DMS153 treated with DMSO at 0.1 percent for 48 hours (cell line): ENCODE measurements at regions not wholly inside any gene's neighbourhood (a gene's known extent, or its start where the extent isn't known, plus 50 kb on each side); places are given as distances from the start of the nearest gene placed in this dataset.
"Not testable (repeated sequence)": the region's sequence is repeated elsewhere in the genome, so short reads cannot be mapped to it uniquely, and the experiment has no call there.

Experiments used
- DNase-seq: peaks from one replicate; lab custom pipeline; 2025; ENCODE audit not compliant: unreplicated experiment; lab: John Stamatoyannopoulos, UW

DNA sequence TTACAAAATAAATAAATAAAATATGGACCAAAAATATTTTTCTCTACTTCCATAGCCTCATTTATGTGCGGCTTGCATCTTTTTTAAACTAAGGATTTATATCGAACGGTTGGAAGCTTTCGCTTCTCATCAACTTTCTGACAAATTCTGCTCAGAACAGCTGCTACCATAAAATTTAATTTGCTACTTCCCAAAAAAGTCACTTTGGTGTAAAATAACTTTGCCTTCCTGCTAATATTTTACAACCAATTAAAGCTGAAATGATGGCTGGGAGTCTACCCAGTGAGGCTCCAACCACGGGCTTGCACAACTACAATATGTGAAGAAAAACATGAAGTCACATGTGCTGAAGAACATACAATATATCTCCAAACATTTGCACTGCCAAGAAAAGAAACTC, 253.1 kb upstream of the NEBL start:
- DNase-seq = no peak

DNA sequence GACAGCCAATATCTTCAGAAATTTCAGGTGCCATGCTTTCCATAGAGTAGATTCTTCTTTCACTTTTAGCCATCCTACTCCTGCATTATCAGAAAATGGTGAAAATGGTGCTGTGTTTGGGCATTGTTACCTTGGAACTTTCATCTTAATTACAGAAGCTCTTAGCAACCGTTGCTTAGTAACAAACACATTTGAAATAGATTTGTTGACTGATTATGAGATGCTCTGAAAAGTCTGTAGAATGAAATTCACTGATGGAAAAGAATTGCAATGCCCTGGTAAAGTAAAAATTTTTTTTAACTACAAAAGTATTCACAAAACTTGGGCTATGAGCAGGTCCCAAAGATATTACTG, 249.3 kb upstream of the NEBL start:
- DNase-seq = no peak

DNA sequence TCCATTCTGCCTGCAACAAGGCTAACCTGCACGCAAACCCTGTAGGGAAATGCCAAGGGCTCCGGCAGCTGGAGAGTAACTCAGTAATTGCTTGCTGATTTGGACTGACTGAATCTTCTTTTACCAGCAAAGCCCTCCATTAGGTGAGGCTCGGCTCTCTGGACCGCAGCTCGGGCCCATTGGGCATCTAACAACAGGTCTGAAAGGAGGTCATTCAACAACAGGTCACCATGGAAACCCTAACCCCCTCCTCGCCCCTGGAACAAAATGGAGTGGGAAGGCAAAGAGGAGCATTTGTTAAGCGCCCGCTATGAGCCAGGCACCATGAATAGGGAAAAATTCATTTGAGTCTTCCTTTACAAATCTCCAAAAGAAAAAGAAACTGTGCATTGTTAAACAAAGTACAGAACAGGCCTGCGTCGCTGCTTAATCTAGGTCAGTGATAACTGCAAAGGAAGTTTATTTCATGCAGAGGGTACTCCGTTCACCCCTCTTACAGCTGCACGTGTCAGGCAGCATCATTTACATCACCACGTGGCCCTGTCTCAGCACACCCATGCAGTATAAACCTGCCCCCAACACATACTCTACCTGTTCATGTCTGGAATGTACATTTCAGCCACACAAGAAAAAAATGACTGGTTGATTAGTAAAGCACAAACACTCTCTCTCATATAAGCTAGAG, 248.8 kb upstream of the NEBL start:
- DNase-seq = no peak

DNA sequence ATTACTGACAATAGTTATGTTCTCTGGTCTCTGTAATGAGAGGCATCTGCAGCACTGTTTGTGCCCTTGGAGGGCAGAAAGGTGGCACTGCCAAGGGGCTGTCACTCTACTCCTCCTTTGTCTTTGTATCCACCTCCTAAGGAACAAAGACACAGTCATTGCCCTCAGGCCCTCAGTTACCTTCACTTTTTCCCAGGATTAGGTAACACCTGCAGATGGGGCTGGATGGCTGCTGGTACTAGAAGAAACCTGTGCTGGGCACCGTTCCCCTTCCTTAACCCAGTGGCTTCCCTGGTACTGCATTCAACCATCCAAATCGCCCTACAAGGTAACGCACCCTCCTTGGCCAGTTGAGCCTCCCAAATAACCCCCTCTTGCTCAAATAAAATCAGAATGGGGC, 246.9 kb upstream of the NEBL start:
- no peak for DNase-seq

DNA sequence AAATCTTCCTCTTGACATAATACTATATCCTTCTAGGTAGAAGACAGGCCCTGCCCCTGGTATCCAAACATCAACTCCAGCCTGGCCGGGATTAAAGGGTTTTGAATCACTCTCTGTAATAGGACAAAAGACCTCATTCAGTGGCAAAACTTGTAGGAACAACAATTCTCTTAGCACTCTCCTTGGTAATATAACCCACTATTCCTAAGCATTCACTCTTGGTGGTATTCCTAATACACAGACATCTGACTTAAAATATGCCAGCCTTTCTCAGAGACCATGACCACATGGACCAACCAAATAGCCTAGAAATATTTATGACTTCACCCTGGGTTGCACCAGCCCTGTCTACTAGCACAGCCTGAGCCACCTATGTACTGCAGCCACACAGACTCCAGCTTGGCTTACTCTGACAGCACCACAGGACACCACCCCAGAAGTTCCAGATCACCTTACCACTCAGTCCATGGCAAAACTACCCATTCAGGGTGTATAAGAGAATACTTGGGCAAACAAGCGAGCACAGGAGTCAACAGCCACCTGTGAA, 244.9 kb upstream of the NEBL start:
- no peak for DNase-seq

DNA sequence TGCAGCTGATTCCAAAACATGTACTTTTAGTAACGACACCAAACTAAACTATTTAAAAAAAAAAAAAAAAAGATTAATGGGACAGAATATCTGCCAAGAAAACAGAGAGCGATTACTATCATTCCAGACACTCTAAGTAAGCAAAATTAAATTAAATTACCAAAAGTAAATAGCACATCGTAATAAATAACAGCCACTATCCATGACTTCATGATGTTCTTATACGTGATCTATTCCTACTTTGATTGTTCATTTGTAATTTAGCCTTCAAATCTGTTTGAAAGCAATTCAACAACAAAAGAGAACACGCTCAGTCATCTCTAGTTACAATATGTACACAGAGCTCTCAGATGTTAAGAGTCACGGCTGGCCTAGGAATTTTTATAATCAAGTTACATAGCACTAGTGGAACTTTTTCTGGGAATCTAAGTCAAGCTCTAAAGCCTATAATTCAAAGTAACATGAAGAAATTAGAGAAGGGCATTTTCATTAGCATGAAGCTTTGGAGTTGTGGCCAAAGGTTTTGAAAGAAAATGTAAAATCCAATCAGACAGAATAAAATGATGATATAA, 241.7 kb upstream of the NEBL start:
- no peak for DNase-seq

DNA sequence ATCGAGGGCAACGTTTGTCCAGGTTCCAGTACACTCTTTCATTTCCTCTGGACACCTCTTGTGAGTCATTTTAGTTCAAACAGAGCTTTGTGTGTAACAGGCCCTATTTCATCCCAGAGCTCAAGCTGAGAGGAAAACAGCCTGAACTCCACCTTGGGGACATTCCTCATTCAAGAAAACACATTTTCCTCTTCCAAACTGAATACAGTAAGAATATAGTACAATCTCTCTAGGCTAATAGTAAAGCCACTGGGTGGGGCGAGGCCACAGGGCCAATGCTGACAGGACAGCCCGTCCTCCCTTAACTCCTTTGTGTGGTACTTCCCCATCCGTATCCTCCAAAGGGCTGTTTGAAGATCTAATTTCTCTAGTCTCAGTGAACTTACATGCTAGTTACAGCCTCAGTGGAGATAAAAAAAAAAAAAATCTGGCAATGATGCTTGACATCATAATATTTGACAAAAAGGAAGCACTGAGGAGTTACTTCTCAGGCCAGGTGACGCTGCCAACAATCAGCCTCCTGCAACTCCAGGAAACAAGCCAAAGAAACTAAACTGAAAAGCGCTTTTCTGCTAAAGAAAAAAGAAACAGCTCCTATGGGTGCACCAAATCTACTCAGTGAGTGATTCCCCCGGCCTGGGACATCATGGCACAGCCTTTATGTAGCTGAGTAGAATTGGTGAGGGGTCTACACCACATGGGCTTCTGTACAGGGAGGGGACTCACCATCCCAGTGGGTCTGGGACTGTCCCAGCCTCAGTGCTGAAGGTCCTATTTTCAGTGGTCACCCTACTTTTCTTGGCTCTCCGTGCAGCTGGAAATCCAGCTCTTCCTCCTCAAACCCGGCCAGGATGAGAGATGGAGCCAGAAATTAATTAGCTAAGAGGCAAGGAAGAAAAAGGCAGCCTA, 238.2 kb upstream of the NEBL start:
- no peak for DNase-seq

DNA sequence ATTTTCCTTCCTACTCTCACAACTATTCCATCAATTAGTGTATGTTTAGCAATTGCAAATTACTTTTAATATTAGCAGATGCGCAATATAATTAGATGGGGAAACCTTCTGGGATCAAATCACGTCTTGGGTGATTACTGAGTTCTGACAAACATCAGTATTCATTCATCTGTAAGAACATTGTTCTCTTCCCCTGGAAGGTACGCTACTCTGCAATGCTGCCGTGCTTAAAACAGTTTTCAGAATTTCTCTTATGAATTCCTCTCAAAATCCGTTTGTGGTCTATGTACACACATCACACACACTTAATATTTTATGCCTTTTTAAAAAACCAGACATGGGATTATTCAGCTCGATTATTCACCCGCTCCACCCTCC, 237.5 kb upstream of the NEBL start:
- no peak for DNase-seq

DNA sequence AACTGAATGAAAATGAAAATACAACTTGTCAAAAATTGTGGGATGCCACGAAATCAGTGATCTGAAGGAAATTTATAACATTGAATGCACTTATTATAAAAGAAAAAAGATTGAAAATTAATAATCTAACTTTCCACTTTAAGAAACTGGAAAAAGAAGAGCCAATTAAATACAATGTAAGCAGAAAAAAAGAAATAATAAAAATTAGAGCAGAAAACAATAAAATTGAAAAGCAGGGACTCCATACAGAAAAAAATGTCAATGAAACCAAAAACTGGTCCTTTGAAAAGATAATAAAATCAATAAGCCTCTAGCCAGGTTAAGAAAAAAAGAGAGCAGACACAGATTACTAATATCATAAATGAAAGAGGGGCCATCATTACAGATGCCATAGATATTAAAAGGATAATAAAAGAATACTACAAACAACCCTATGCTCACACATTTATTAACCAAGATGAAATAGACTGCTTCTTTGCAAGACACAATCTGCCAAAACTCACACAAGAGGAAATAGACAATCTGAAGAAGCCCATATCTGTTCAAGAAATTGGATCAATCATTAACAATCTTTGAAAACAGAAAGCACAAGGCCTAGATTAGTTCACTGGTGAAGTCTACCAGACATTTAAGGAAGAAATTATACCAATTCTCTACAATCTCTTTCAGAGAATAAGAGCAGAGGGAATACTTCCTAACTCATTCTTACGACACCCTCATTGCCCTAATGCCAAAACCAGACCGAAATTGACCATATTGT, 233.8 kb upstream of the NEBL start:
- no peak for DNase-seq

DNA sequence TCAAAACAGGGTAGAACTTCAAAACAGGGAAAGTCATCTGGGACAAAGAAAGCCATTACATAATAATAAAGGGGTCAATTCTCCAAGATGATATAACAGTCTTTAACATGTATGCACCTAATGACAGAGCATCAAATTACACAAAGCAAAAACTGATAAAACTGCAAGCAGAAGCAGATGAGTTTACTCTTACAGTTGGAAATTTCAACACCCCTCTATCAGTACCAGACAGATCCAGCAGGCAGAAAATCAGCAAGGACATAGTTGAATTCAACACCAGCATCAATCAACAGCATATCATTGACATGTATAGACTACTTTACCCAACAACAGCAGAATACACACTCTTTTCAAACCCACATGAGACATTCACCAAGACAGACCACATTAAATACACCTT, 233.0 kb upstream of the NEBL start:
- DNase-seq = no peak

DNA sequence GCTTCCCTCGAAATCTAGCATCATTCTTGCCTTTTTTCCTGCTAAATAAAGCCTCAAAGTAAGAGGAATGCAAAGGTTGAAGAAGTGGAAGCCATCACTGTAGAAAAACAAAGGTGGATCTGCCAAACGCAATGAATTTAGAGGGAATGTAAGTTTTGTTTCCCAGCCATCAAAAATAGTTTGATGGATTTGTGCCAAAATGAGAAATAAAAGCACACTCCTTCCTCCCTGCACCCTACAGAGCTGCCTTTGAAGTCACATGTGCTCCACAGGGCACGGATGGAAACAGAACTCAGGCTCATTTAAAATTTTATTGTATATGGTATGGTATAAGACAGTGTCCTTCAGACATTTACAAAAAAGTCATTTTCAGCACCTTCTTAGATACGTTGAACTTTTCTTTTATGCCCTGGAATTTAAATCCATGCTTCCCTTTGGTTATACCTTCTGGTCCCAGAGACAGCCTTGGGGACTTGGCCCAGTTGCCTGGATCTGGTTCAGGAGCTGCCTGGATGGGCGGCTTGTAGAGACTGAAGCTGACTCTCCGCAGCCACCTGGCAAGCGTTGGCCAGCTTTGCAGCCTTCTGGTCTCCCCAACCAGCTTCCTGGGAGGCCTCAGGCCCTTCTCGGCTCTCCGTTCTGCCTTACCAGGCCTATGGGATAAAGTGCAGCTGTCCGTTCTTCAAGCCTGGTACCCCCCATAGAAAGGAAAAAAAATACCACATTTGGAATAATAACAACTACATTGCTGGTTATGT, 228.5 kb upstream of the NEBL start:
- no peak for DNase-seq

DNA sequence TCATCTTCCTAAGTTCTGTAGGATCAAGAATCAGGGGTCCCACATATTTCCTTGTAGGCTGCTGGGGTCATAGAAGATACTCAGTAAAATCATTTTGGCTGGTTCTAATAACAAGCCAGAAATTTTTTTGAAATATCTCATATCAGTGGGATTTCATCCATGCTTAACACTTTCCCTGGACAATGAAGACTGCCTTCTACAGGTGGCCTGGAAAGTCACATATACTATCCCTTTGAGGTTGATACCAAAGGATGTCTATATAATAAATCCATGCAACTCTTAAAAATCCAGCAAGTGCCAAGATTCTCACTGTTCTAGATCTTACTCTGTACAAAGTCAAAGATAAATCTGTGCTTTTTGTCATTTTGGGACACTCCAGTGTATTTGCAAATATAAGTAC, 225.8 kb upstream of the NEBL start:
- DNase-seq = no peak

DNA sequence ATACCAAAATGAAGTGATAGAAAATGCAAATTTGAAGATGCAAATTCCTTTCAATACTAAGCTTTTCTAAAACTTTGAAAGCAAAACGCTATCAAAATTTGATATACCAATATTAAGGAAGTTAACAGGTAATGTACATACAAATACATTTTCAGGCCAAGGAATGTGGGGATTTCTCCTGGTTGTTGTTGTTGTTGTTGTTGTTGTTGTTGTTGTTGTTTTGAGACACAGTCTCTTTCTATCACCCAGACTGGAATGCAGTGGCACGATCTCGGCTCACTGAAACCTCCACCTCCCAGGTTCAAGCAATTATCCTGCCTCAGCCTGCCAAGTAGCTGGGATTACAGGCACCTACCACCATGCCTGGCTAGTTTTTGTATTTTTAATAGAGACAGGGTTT, 224.7 kb upstream of the NEBL start:
- not testable (repeated sequence) for DNase-seq

DNA sequence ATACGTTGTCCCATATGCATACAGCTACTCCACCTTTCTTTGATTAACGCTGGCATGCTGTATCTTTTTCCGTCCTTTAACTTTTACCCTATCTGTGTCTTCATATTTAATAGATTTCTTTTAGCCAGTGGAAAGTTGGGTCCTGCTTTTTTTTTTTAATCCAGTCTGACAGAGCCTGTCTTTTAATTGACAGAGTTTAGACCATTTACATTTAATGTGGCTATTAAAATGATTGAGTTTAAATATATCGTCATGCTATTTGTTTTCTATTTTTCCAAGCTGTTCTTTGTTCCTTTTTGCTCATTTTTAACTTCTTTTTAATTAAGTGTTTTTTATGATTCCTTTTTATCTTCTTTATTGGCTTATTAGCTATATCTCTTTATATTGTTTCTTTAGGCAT, 217.6 kb upstream of the NEBL start:
- DNase-seq = no peak

DNA sequence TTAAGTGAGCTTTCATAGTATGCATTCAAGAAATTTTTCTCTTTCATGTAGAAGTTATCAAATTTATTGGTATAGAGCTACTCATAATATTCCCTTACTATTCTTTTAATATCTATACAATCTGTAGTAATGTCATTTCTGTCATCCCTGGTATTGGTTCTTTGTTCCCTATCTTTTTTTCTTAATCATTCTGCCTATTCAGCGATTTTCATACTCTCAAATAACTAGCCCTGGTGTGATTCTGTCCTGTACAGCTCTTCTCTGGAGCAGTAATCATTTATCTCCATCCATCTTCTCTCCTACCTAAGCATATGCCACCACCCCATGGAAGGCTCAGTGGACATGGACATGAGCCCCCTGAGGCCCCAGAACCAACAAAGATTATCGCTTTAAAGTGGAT, 213.2 kb upstream of the NEBL start:
- no peak for DNase-seq

DNA sequence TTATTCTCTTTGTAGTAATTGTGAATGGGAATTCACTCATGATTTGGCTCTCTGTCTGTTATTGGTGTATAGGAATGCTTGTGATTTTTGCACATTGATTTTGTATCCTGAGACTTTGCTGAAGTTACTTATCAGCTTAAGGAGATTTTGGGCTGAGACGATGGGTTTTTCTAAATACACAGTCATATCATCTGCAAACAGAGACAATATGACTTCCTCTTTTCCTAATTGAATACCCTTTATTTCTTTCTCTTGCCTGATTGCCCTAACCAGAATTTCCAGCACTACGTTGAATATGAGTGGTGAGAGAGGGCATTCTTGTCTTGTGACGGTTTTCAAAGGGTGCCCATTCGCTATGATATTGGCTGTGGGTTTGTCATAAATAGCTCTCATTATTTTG, 209.8 kb upstream of the NEBL start:
- DNase-seq = not testable (repeated sequence)

DNA sequence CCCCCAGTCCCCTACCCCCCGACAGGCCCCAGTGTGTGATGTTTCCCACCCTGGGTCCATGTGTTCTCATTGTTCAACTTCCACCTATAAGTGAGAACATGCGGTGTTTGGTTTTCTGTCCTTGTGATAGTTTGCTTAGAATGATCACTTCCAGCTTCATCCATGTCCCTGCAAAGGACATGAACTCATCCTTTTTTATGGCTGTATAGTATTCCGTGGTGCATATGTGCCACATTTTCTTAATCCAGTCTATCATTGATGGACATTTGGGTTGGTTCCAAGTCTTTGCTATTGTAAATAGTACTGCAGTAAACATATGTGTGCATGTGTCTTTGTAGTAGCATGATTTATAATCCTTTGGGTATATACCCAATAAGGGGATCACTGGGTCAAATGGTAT, 208.2 kb upstream of the NEBL start:
- DNase-seq = not testable (repeated sequence)

DNA sequence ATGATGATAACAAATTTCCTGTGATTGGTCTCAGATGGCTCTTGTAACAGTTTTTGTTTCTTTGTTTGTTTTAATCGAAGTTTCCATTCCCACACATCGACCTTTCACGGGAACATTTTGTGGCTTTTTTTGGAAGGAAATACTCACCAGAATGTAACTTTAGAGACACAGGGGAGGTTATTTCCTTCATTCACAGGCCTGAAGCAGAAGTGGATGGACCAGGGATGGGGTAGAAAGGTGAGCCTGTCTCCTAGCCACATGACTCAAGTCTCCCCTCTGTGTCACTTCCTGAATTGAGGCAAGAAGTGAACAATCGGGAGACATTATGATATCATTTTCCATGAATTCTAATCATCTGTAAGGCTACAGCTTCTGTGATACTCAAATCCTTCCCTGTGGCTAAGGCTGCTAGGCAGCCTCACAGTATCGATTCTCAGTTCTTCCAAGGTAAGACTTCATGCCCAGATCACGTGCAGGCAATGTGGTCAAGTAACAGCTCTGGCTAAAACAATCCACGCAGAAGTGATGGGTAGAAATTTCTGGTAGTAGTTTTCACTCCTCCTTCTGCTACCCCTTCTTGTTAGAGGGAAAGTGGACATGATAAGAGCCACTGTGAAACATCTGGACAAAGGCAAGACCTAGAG, 203.9 kb upstream of the NEBL start:
- no peak for DNase-seq

DNA sequence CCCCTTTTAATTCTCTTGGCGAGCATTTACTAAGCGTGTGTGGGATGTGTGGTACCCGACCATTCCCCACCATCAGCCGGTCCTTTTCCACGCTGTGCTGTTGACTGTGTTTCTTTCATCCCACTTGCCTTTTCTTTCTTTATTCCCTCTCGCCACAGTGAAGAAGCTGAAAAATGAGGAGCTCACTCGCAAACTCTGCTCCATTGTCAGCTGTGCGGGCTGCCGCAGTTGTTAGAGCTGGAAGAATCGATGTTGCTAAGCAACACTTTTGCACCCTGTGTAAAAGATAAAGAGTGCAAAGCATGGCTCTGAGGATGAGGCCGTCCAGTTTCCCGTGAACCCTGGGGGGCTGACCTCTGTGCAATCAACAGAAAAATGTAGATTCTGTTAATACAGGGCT, 203.1 kb upstream of the NEBL start:
- no peak for DNase-seq
